ENCODE measurements at regions not wholly inside any gene's neighbourhood (a gene's known extent, or its start where the extent isn't known, plus 50 kb on each side); places are given as distances from the start of the nearest gene placed in this dataset.

- TF ChIP-seq, protein P1, sequence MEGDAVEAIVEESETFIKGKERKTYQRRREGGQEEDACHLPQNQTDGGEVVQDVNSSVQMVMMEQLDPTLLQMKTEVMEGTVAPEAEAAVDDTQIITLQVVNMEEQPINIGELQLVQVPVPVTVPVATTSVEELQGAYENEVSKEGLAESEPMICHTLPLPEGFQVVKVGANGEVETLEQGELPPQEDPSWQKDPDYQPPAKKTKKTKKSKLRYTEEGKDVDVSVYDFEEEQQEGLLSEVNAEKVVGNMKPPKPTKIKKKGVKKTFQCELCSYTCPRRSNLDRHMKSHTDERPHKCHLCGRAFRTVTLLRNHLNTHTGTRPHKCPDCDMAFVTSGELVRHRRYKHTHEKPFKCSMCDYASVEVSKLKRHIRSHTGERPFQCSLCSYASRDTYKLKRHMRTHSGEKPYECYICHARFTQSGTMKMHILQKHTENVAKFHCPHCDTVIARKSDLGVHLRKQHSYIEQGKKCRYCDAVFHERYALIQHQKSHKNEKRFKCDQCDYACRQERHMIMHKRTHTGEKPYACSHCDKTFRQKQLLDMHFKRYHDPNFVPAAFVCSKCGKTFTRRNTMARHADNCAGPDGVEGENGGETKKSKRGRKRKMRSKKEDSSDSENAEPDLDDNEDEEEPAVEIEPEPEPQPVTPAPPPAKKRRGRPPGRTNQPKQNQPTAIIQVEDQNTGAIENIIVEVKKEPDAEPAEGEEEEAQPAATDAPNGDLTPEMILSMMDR (IDR thresholded peaks at IDR 0.05) = no peak
- no peak for TF ChIP-seq POLR2A (IDR thresholded peaks at IDR 0.05)
Measured at GRCh38 chr6:19759117-19759880, 77.9 kb upstream of the ID4 start.
